ENCODE measurements at regions not wholly inside any gene's neighbourhood (a gene's known extent, or its start where the extent isn't known, plus 50 kb on each side); places are given as distances from the start of the nearest gene placed in this dataset.

- Histone ChIP-seq H3K4me1 (ENCODE audit: low read depth, poor library complexity, severe bottlenecking) (no peaks in the 10 kb centered on the region), H3K27me3 (ENCODE audit: insufficient read depth, low read depth) (no peaks in the 10 kb centered on the region), H4K20me1 (ENCODE audit: insufficient read depth) (no peaks in the 10 kb centered on the region), H3K36me3 (ENCODE audit: insufficient read depth) (no peaks in the 10 kb centered on the region), H3K79me2 (ENCODE audit: insufficient read depth, low read depth) (no peaks in the 10 kb centered on the region), H3K4me2 (no peak overlapping the region), H3K4me3 (IDR thresholded peaks at IDR 0.05; ENCODE audit: insufficient read depth, low read depth, low read length) (no peak overlapping the region), H3K9ac (no peak overlapping the region), H3K27ac (no peak overlapping the region), H2AFZ (ENCODE audit: low read depth) (no peak overlapping the region)
- no peak for TF ChIP-seq CTCF (conservative IDR thresholded peaks at IDR 0.05; ENCODE audit: low read depth, low read length)
Observed at GRCh38 chr5:33371660-33372059, 69.1 kb upstream of the TARS1 start.

- no peak for TF ChIP-seq CTCF (conservative IDR thresholded peaks at IDR 0.05; ENCODE audit: low read depth, low read length)
Observed at GRCh38 chr5:33372721-33373472, 67.9 kb upstream of the TARS1 start.

GRCh38 chr5:33375900-33376299 is 64.9 kb upstream of the TARS1 start:
- Histone ChIP-seq H2AFZ (ENCODE audit: low read depth) (no peak overlapping the region), H3K4me2 (no peak overlapping the region), H3K36me3 (ENCODE audit: insufficient read depth) (no peaks in the 10 kb centered on the region), H3K27ac (no peak overlapping the region), H3K4me1 (ENCODE audit: low read depth, poor library complexity, severe bottlenecking) (no peaks in the 10 kb centered on the region), H4K20me1 (ENCODE audit: insufficient read depth) (no peaks in the 10 kb centered on the region), H3K27me3 (ENCODE audit: insufficient read depth, low read depth) (no peaks in the 10 kb centered on the region), H3K4me3 (IDR thresholded peaks at IDR 0.05; ENCODE audit: insufficient read depth, low read depth, low read length) (no peak overlapping the region), H3K79me2 (ENCODE audit: insufficient read depth, low read depth) (no peaks in the 10 kb centered on the region), H3K9ac (no peak overlapping the region)
- TF ChIP-seq CTCF (conservative IDR thresholded peaks at IDR 0.05; ENCODE audit: low read depth, low read length): no peak

More at GRCh38 chr5:33372721-33373472, 67.9 kb upstream of the TARS1 start:
- no peaks in the 10 kb centered on the region for H3K79me2 ChIP-seq (ENCODE audit: insufficient read depth, low read depth)
- H3K4me3 ChIP-seq (IDR thresholded peaks at IDR 0.05; ENCODE audit: insufficient read depth, low read depth, low read length): no peak overlapping the region
- H3K4me2 ChIP-seq: no peak overlapping the region
- H3K36me3 ChIP-seq (ENCODE audit: insufficient read depth): no peaks in the 10 kb centered on the region
- H3K4me1 ChIP-seq (ENCODE audit: low read depth, poor library complexity, severe bottlenecking): no peaks in the 10 kb centered on the region
- no peaks in the 10 kb centered on the region for H4K20me1 ChIP-seq (ENCODE audit: insufficient read depth)
- no peak overlapping the region for H3K9ac ChIP-seq
- no peak overlapping the region for H2AFZ ChIP-seq (ENCODE audit: low read depth)
- H3K27ac ChIP-seq: no peak overlapping the region
- no peaks in the 10 kb centered on the region for H3K27me3 ChIP-seq (ENCODE audit: insufficient read depth, low read depth)

GRCh38 chr5:33379757-33380156 is 61.0 kb upstream of the TARS1 start:
- Histone ChIP-seq H3K79me2 (ENCODE audit: insufficient read depth, low read depth) (no peaks in the 10 kb centered on the region), H3K4me3 (IDR thresholded peaks at IDR 0.05; ENCODE audit: insufficient read depth, low read depth, low read length) (no peak overlapping the region), H3K27me3 (ENCODE audit: insufficient read depth, low read depth) (no peaks in the 10 kb centered on the region), H4K20me1 (ENCODE audit: insufficient read depth) (no peaks in the 10 kb centered on the region), H3K9ac (no peak overlapping the region), H3K4me1 (ENCODE audit: low read depth, poor library complexity, severe bottlenecking) (no peaks in the 10 kb centered on the region), H3K4me2 (no peak overlapping the region), H3K36me3 (ENCODE audit: insufficient read depth) (no peaks in the 10 kb centered on the region), H3K27ac (no peak overlapping the region), H2AFZ (ENCODE audit: low read depth) (no peak overlapping the region)
- no peak; the same call in 1 of the 2 replicates for TF ChIP-seq CTCF (conservative IDR thresholded peaks at IDR 0.05; ENCODE audit: low read depth, low read length)

All from KMS-11 (cell line).